ENCODE measurements at regions not wholly inside any gene's neighbourhood (a gene's known extent, or its start where the extent isn't known, plus 50 kb on each side); places are given as distances from the start of the nearest gene placed in this dataset.

DNA sequence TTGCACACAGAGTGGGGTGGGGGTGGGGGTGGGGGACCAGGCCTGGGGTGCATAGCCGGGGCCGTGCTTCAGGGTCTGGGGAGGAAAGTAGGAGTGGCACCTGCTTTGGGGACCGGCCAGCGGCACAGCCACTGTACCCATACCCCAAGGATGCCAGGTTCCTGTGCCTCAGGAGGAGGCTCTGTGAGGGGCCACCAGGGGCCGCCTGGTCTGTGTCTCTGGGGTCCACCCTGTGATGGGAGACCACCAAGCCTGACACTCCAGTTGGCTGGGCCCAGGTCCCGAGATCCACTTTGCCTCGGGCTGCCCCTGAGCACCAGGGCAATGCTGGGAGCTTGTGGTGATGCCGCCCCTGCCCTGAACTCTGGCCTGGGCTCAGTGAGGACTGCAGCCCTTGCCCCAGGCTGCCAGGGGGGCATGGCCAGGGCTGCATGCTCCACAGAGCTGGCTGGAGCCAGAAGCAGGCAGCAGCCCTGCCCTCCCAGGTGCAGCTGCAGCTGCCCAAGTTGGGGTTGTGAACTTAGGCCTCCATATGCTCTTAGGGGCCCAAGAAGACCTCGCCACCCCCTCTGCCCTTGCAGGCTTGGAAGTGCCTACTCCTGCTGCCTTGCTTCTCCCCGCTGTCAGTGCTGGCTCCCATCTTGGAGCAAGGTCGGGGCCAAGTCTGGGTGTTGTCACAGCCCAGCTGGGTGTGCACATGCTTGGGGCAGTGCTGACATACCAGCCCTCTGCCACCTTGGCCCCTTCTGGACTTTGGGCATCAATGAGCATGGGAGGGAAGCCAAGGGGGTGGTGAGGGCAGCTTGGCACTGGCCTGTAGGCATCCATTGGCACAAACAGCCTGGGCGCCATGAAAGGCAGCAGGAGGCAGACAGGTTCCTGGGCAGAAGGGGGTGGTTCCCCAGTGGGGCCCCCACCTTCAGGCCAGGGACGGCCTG, 123.3 kb upstream of the THY1 start:
- DNase-seq: no peak

DNA sequence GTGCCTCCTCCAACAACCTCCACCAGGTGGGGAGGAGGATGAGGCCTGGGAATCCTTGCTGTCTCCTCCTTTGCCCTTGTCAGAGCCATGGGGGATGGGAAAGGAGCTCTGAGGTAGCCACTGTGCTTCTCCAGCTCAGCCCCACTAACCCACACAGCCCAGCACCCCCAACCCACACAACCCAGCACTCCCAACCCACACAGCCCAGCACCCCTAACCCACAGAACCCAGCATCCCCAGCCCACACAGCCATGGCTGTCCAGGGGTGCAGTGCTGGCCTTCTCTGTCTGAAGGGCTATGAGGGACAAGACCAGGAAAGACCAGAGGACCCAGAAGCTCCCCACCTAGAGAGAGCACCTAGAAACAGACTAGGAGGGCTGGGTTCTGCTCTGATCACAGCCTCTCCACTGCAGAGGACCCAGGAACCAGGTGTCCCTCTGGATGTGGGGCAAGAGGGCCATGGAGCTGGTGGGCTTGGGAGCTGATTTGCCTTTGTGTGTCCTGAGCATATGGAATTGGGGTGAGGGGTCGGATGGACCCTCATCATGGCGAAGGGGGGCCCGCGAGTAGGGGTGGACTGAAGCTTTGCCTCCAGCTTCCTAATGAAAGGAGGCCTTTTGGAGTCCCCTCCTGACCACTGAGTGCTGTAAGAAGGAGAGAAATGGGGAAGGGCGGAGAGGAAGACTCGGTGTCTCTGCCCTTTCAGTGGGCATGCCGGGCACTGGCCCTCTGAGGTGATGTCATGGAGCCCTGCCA, 117.6 kb upstream of the THY1 start:
- DNase-seq: no peak

DNA sequence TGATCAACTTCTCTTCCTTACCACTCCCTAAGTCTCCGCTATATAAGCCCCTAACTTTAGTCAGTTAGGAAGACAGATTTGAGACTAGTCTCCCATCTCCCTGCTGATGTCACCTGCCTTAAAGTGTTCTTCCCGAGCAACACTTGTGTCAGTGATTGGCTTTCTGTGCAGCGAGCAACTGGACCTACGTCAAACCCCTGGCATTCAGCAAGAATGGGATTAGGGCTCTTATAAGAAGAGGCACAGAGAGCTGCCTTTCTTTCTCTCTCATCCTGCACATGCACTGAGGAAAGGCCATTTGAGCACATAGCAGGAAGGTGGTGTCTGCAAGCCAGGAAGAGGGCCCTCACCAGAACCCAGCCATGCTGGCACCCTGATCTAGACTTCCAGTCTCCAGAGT, 116.6 kb upstream of the THY1 start:
- DNase-seq: no peak

DNA sequence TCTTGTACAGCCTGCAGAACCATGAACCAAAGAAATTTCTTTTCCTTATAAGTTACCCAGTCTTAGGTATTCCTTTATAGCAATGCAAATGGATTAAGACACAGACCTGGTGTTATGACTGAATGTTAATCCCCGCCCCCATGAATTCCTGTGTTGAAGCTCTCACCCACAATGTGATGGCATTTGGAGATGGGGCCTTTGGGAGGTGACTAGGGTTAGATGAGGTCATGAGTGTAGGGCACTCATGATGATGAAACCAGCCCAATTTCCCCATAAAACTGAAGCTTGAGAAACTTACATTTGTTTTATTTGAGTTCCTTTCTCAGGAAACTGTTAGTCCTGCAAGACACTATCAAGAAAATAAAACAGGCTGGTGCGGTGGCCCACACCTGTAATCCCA, 115.8 kb upstream of the THY1 start:
- no peak for DNase-seq

DNA sequence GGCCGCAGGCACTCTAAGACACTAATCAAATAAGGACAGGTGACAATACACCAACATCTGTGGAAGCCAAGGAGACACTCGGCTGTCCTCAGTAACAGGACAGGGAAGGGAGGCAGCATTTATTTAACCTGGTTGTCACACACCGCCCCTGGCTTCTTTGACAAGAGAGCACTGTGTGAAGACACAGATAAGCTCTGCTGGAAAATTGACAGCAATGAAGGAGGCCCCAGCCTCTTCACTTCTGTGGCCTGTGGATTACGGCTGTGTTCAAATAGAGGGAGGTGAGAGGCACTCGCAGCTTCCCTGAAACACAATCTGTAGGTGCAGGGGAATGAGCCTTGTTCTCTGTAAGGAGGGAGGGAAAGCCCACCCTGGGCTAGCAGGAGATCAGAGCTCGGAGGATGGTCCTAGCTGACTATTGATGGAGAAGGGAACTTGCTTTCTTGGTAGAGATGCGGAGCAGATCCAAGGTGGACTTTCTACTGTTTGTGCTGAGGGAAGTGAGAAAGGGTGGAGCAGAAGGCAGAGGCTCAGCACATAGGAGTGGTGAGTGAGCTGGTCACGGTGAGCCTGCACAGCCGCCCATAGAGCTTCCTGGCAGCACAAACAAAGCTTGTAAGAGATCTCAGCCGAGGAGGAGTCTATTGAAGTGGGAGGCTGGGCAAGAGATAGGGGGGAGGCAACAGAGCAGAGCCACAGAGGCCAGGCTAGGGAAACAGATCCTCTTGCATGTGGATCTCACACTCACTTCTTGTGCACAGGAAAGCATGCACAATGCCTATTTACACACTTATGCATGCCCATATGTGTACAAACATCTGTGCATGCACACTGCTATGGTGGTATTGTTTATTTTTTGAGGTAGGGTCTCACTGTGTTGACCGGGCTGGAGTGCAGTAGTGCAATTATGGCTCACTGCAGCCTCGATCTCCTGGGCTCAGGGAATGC, 114.6 kb upstream of the THY1 start:
- no peak for DNase-seq

DNA sequence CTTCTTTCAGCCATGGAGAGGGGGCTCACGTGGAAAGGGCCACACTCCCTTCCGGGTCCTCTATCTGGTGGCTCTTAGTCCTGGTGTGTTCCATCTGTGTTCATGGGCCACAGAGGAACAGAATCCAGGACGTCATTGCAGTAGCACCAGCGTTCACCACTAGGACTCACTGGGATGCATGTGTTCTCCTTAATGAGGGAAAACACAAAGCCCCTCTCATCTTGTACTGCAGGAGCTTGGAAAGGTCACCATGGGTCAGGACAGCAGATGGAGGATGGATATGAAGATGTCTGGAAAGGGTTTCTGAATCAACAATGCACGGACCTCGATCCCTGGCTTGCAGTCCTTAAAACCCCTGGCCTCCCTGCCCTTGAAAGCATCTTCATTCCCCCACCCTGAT, 113.8 kb upstream of the THY1 start:
- no peak for DNase-seq

DNA sequence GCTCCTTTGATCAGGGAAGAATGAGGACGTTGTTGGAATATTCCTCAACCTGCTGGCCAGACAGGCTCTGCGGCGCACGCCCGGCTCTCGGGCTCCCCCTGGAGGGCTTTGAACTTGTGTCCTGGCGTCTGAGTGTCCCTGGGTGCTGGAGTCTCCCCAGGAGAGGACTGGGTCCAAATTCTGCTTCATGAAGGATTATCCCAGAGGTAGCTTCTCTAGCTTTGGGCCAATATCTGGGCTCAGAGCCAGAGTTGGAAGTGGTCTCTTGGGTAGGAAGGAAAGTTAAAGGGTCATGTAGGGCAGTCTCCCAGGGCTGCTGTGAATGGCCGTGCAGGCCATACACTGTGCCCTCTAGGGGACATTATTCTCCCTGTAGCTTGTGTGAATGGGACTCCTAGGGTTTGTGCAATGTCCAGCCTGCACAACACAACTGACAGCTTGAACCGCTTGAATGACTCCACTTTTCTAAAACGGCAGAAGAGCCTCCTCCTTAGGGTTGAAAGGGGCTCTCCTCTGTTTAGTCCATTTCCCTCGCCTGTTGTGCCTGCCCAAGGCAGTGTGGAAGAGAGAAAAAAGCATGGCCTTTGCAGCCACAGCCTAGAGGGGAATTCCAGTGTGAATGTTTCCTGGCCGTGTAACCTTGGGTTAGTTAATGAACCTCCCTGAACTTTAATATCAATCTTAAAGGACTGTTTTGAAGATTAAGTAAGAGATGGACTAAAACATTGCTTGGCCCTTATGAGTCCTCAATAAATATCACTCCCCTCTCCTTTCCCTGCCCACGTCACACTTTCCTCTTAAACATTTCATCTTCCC, 111.2 kb upstream of the THY1 start:
- DNase-seq: no peak

DNA sequence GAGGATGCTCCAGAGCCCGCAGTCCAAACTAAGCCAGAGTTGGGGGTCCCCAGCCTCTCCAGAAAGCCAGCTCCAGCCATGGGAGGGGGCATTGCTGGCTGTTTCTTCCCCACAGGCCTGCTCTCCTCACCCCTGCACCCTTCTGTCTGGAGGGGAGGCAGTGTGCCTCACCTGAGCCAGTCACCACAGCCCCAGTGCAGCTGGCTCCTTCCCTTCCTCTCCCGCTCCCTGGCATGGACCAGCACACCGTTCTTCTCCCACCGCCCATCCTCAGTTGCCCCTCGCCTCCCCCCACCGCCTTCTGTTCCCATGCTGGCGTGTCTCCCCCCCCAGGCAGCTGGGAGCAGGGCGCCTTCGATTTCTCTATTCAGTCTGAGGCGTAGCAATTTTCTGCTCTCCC, 110.5 kb upstream of the THY1 start:
- DNase-seq: no peak

DNA sequence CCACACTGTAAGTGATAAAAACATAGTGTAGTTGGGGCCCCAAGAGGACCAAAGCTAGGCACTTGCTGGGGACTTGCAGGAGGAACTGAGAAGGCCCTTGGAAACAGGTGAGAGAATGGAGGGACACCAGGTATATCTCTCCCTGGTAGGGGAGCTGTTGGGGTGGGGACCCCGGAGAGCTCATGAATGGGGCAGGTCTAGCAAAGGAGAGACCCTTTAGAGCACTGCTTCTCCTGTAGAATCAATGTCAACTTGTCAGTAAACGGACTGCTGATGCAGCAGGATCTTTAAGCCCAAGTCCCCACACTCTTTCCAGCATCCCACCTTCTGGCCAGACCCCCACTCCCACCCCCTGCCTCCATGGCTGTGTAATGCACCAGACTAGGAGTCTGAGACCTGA, 109.6 kb upstream of the THY1 start:
- no peak for DNase-seq

DNA sequence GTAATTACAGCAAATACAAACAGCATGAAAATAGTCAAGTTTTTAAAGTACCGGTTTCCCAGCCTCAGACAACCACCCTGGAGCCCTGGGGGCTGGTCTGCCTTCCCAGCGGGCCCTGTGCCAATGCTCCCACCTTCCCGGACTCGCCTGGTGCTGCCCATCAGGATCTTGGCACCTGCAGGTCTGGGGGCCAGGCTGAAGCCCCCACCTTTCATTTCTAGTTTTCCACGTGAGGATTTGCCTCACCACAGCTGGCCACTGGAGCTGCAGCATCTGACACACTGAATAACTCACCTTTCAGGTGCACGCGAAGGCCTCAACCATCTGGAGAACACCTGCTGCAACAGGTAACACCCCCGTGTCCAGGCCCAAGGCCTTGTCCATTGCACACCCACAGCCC, 108.7 kb upstream of the THY1 start:
- DNase-seq: no peak

DNA sequence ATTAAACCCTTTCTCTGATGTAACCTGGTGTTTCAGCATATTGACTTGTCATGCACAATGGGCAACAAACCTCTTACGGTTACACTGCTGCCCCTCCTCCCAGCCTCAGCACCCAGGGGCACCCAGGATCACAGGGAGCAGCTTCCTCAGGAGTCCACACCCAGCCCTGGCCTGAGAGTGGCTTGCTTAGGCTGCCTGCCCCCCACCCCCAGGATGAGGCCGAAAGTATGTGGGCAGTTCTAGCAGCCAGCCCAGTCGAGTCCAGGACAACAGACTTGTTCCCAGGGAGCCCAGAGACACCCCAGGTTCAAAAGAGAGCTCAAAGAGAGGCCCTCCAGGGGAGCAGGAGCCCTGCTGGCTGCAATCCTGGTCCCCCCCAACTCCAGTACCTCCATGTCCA, 108.1 kb upstream of the THY1 start:
- DNase-seq: no peak

DNA sequence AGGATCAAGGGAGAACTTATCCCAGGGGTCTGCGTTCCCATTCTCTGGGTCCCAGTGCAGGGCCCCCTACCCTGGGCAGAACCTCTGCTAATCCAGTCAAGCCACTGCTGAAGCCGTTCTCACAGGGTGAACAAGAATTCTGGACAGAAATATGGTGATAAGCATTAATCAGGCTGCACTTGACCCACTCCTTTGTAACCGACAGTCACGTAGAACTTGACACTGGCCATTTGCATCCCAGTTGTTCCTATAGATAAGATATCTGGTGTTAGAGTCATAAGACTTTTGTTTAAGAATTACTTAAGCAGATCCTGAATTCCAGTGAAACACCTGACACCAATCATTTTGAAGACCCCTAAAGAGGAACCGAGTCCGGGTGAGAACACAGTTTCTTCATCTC, 107.5 kb upstream of the THY1 start:
- DNase-seq: no peak

DNA sequence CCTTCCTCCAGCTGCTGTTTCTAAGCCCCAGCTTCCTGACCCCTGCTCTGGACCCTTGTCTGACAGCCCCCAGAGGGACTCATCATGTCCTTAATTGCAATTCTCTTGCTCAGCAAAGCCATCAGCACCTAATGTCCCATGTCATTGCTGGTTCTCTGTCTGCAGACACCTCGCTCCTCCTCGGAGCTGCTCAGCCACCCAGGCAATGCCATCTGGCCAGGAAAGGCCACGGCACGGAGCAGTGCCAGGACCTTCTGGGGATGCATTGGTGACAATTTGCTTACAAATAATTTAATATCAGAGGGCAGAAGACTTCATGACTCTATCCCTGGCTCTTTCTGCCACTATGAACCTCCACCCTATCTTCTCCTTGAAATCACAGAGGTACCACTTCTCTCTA, 107.0 kb upstream of the THY1 start:
- no peak for DNase-seq

DNA sequence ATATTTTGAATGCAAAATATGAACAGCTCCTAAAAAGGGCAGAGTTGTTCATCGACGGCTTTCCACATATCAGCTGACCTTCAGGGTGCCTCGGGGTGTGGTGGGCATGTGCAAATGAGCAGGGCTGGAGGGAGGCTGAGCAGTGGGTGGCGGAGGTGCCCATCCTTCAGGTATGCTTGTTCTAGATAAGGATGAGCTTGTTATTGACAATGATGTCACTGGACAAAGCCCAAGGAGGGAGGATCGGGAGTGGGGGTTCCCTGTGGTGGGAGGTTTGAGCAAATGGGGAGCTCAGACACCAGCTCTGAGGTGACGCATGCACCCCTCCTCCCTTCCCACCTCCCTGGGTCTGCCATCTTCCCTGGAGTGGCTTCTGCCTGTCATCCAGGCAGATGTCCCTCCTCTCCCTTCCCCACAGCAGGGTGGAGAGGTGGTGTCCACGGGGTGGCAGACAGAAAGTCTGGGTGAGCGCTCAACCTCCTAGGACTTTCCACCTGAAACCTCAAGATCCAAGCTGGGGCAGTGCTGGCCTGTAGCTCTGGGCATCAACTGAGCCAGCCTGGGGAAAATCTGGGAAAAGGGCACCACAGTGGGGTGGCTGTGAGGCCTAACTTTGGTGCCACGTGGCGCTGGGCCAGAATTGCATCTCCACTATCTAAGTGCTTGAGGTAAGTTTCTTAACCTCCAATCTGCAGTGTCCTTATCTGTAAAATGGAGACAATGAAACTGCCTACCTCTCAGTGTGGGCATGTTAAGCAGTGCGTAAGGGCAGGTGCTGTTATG, 106.3 kb upstream of the THY1 start:
- DNase-seq: no peak

DNA sequence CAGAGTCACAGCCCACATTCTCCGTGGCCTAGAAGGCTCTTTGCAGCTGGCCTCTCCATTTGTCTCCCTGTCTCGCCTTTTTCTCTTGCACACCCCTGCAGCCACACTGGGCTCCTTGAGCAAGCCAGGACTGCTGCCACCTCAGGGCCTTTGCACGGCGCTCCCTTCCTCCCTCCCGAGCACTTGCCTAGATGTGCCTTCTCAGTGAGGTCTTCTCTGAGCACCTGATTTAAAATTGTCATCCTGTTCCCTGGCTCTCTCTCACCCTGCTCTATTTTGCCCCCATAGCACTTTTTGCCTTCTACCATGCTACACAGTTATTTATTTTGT, 102.9 kb upstream of the THY1 start:
- DNase-seq: no peak

DNA sequence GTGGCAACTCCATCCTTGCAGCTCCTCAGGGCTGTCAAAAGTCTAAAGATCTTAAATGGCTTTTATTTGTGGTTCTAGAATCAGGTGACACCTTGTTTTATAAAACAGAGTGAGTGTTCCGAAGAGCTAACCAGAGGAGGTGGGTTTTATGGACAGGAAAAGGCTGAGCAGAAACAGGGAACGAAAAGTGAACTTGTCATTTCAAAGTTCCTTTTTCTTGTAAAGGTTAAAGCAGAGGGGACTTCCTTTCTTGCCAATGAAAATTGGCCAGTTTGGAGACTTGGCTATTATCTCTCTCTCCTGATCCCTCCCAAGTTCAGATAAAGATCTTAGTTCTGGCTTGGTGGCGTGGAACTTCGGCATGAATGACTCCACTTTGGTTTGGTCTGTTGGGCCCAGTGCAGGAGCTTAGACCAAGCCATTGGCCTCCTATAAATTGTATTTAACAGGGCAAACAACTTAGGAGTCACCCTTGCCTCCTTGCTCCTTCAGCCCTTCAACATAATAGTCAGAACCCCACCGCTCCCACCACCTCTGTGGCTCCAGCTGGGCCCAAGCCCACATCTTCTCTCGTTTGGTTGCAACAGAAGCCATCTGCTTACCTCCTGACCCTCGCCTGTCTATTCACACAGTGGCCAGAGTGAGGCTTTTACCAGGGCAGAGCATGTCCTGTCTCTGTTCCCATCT, 102.4 kb upstream of the THY1 start:
- DNase-seq: no peak

DNA sequence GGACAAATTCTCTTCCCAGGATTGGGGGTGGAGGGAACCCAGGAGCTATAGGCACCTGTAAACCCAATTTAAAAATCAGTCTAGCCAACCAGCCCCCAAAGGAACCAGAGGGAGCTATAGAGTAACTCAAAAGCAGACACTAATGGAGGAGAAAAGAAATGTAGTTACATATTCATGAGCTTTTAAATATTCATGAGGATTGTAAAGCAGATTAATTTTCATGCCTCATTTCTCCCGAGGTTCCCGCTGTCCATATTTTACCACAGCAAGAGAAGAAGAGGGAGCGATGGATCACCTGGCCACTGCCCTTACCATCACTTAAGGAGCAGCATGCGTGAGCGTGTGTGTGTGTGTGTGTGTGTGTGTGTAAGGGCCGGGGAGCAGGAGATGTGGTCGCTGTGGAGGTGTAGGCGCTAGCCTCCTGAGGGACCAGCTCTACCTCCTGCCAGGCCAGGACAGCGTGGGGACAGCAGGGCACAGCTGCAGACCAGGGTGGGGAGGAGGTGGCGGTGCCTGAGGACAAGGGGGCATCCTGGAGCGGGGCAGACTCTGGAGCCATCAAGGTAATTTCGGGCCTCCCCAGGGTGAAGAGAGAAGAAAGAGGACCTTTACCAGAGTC, 100.7 kb upstream of the THY1 start:
- no peak for DNase-seq

DNA sequence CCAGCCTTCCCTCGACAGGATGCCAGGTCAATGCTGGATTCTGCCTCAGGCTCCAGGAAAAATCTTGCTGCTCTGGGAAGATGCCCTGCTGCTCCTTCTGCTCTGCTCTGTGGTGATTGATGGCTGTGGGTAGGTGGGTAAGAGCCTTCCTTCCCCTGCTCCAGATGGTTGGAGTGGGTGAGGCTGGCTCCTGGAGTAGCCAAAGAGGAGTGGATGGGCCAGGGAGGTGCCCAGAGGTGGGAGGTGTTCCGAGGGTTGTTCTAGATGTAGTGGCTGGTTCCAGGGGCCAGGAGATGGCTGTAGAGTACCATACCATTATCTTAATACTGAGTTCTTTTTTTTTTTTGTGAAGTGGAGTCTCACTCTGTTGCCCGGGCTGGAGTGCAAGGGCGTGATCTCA, 99.6 kb upstream of the THY1 start:
- DNase-seq: no peak

DNA sequence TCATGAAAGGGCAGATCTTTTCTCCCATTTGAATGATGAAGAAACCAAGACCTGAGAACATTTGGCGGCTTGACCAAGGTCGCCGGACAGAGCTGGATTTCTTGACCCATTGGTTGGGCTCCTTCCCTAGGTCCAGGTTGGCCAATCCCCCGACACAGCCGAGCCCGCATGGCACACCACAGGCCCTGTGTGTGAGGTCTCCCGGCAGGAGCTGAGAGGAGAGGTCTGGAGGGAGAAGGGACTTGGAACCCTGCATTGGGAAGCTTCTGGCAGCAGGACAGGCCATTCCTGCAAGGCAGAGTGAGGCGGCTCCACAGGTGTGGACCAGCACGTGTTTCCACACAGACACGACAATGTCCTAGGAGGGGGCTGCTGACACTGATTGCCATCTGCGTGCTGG, 98.6 kb upstream of the THY1 start:
- no peak for DNase-seq

DNA sequence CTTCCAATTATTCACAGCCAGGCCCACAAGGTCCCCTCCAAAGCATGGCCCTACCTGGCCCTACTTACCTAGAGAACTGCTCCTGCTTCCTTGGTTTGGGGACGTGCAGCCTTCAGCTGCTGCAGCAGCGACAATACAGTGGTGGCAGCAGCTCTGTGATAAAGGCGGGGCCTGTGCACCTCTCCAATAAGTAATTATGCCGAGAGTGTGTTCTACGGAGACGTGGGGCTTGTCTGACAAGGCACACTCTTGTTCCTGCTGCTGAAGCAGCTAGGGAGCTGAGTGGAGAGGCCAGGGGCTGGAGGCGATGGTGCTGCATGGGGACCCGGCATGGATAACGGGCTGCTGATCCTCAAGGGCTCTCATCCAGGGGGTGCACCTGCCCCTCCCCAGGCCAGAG, 98.0 kb upstream of the THY1 start:
- DNase-seq: no peak

DNA sequence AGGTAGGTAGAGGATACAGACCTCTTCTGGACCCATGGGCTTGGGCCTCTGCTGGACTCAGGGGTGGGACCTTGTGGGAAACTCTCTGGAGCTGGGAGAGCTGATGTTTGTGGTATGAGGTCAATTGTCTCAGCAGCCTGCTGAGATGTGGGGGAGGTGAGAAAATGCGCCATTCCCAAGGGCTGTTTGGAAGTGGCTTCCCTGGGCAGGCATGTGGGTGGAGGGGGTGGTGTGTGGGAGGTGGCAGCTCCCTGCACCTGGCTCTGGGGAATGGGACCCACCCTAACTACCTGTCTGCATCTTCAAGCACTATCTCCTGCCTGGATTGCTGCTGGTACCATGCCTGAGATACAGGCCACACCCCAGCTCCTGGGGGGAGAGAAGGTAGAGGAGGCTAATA, 97.4 kb upstream of the THY1 start:
- no peak for DNase-seq

Data from DMS 273 treated with DMSO at 0.1 percent for 48 hours (cell line).